PC-3 (cell line): ENCODE measurements at regions not wholly inside any gene's neighbourhood (a gene's known extent, or its start where the extent isn't known, plus 50 kb on each side); places are given as distances from the start of the nearest gene placed in this dataset.

ENCODE experiments used
- CTCF ChIP-seq: fragments of 300-600 bp; sonication (generic); conservative IDR thresholded peaks from 2 replicates; pipeline ENCODE4 v1.5.1; 2017; ENCODE audit warnings: antibody characterized with exemption, low read depth, mild to moderate bottlenecking, low read length
- EZH2 ChIP-seq: fragments of 300-600 bp; sonication (generic); IDR thresholded peaks from one replicate; pipeline ENCODE4 v1.6.1; 2017; ENCODE audit warnings: antibody characterized with exemption, mild to moderate bottlenecking, low read length; ENCODE audit not compliant: unreplicated experiment
- EZH2phosphoT487 ChIP-seq: fragments of 300-600 bp; sonication (generic); IDR thresholded peaks from 2 replicates; pipeline ENCODE4 v1.6.1; 2018; ENCODE audit warnings: mild to moderate bottlenecking, antibody characterized with exemption, low read length, borderline replicate concordance

- no peak for TF ChIP-seq CTCF
- no peak for TF ChIP-seq EZH2
- no peak for TF ChIP-seq EZH2phosphoT487
Observed at GRCh38 chr13:66139250-66139649, 1090.9 kb downstream of the PCDH9 start.
